GM18907 (cell line): ENCODE measurements at regions not wholly inside any gene's neighbourhood (a gene's known extent, or its start where the extent isn't known, plus 50 kb on each side); places are given as distances from the start of the nearest gene placed in this dataset.

Experiments
- ATAC-seq: cut with Tn5 transposase; IDR thresholded peaks from one replicate; pipeline ENCODE4 v1.9.1; 2021; ENCODE audit warnings: mild to moderate bottlenecking, moderate library complexity; ENCODE audit not compliant: unreplicated experiment

DNA sequence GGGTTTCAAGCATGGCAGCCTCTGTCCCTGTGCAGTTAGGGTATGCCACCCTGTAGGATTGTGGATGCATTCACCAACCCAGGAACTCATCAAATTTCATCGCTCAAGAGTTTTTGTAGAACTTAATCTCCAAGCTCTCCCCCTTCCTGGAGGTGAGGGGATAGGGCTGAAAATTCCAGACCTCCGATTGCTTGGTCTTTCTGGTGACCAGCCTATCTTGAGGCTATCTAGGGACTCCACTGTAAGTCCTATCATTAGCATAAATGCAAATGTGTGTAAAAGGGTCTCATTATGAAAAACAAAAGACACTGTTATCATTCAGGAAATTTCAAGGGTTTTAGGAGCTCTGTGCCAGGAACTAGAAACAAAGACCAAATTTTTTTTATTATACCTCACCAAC lies 244.0 kb downstream of the DUSP6 start:
- no peak for ATAC-seq

DNA sequence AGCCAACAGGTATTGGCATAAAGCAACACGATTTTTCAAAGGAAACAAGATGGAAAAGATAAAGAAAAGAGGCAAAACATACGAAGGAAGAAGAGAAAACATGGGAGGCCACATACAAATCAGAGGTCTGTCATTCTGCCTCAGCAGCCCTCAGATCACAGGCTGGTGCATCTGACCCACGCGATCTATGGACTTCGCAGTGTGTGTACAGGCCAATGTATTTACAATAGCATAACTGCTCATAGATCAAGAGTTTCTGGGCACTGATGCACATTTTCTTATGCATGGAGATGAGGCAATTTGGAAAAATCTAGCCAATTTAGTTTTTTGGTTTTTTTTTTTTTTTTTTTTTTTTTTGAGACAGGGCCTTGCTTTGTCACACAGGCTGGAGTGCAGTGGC lies 245.4 kb downstream of the DUSP6 start:
- ATAC-seq = no peak

DNA sequence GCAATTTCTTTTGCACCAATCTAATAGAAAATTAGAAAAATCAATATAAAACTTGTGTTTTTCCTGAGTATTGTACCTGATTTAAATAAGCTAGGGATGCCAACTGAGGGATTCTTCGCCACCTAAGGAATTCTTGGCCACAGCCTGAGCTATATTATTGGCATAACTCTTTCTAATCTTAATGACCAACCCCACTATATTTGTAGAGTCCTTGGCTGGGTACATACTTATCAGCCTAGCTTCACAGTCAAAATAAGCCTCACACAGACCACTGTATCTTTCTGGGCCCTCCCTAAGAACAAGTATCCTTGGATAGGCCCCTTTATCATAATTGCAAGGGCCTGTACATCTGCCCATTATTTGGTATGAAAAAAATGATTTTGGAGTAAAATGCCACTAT lies 247.1 kb downstream of the DUSP6 start:
- no peak for ATAC-seq

DNA sequence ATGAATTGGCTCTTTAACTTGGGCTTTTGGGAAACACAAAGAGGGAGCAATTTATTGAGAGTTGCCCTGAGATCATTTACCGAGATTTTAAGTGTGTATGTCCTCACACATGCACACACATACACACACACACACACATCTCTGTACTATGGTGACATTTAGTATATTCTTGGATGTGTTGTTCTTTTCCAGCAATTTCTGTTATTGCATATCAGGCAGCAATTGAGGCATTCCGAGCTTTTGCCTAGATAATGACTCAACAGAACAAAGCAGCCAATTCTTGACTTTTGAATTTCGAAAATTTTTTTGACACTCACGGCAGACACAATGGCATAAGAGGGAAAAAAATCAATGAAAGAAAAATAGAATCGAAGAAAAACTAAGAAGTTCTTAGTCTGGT lies 248.5 kb downstream of the DUSP6 start:
- ATAC-seq = no peak

DNA sequence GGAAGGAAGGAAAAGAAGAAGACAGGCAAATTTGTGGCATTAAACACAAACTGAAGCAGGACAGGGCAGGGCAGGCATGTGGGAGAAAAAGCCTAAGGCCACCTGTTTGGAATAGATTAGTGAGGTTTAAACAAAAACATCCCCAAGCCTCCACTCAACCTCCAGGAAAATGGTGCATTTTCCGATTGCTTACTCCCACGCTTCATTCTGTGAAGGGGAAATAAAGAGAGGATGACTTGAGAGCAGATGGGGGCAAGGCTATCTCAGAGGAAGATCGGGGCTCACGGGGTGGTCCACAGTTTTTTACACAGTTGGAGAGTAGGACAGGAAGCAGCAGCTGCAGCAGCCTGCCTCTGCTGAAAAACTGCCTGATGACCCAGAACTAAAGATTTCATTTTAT lies 250.9 kb downstream of the DUSP6 start:
- no peak for ATAC-seq

DNA sequence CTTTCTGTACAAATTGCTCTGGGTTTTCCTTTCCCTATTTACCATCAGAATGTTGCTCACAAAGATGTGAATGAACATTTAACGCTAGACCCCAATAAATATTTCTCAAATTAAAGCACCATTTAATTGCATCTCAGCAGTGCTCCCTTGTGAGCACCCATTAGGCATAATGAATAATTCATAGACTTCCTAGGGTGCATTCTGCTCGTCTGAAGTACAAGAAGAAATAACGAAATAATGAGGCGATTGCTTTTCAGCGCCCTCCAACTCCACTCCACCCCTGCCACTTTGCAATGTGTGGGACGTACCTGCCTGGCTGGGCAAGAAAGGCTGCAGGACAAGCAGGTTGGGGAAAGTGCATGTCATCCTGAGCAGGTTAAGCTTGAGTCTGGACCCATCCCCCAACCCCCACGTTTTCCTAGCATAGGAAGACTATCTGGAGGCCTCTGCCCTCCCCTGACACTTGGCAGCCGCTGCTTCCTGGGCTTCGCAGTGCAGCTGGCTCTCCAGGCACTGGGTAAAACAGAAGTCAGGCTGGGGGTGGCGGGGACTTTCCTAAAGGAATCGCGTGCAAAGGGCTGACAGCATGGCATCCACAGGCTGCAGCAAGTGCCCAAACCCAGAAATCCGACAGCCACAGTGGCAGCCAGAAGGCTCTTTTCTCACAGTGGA lies 253.7 kb downstream of the DUSP6 start:
- ATAC-seq = no peak

DNA sequence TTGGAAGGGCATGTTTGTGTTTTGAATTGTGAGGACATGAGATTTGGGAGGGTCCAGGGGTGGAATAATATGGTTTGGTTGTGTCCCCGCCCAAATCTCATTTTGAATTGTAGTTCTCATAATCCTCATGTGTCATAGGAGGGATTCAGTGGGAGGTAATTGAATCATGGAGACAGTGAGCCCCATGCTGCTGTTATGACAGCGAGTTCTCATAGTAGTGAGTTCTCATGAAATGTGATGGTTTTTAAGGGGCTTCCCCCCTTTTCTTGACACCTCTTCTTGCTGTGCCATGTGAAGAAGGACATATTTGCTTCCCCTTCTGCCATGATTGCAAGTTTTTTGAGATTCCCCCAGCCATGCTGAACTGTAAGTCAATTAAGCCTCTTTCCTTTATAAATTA lies 260.0 kb downstream of the DUSP6 start:
- no peak for ATAC-seq

DNA sequence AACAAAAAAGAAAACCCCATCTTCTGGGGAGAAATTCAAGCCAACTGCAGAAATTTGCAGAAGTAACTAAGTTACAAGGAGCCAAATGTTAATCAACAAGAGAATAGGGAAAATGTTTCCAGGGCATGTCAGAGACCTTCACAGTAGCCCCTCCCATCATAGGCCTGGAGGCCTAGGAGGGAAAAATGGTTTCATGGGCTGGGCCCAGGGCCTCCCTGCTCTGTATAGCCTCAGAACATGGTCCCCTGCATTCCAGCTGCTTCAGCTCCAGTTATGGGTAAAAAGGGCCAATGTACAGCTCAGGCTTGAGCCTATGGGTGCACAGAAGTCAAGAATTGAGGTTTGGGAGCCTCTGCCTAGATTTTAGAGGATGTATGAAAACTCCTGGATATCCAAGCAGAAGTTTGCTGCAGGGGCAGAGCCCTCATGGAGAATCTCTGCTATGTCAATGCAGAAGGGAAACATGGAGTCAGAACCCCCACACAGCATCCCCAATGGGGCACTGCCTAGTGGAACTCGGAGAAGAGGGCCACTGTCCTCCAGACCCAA lies 260.9 kb downstream of the DUSP6 start:
- ATAC-seq = no peak

DNA sequence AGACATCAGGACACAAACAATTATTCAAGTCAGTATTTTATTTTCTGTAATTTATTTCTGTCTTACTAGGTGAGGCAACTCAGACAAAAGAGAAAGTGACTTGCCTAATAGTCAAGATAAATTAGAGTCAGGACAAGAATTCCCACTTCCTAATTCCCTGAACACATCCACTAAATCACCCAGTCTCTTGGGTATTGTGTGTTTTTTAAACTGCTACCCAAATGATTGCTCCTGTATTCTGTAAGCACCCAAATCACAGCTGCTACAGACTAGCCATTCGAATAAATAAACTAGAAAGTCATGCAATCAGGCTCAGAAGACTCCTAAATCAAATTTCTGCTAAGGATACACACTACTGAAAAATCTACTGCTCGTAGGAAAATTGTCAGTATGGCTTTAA lies 263.0 kb downstream of the DUSP6 start:
- no peak for ATAC-seq

DNA sequence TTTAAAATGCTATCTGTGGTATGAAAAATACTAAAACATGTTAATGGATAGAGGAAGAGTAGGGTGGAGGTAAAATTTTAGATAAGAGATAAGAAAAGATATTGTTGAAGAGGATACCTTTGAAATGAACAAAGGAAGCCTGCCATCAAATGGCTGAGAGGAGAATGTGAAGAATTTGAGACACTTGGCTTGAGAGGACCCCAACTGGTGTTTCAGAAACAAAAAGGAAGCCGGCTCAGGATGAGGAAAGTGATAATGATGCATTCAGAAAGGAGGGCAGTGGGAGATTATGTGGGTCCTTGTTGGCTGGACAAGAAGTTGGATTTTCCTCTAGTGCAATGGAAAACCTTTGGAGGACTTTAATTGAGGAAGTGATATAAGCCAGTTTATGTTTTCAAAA lies 264.4 kb downstream of the DUSP6 start:
- no peak for ATAC-seq

DNA sequence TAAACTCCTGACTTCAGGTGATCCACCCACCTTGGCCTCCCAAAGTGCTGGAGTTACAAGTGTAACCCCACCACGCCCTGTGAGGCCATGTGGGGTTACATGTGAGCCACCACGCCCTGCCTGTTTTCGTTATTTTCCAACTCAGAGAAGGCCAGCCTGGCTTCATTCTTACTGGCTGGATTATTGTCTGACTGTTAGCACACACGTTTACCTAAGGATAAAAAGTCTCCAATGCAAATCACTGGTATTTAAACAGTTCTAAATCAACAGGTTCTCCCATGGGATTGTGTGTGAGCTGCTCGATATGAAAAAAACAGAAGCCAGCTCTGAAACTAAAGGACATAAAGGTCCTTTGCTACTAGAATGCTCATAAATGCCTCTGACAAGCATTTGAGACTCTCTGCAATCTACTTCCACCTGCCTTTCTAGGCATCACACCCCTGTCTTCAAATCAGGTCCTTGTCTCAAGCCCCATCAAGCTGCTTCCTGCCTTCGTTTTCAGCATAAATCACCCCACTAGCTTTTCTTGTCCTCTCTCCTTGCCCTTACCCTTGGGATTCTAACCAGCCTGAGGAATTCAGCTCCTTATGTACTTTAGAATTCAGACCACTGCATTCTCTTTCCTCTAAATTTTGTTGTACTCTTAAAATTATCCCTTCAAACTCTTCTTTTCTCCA lies 265.0 kb downstream of the DUSP6 start:
- ATAC-seq = no peak

DNA sequence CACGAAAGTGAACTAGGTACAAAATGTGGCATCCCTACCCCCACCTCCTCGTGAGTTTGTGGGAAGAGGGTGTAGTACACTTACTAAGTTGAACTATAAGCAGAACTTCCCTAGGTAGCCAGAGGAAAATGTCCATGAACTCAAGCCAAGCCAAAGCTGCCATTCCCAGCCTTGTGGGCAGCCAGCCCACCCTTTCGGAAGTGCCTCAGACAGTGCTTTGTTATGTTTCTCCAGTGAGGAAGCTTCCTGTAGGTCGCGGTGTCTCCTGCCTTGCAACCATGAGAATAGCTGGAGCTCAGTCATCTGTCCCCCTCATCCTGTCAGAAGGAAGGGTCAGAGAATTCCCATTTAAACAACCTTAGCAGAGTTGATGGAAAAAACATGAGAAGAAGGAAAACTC lies 266.9 kb downstream of the DUSP6 start:
- ATAC-seq = no peak

DNA sequence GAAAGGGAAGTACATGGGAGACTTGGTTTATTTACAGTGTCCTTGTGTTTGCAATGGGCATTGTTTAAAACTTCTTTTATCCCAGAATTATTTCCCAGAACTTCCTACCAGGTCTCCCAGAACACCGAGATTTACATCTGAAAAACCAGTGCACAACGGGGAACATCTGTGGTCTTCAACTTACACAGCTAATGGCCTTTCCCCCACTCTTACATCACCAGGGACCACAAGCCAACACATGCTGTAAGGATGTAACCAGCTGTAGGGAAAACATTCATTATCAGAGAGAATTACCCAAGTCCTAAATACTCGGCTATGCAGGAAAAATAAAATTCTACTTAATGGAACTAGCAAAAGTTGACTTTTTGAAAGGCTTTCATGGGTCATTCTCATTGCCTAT lies 267.6 kb downstream of the DUSP6 start:
- no peak for ATAC-seq

DNA sequence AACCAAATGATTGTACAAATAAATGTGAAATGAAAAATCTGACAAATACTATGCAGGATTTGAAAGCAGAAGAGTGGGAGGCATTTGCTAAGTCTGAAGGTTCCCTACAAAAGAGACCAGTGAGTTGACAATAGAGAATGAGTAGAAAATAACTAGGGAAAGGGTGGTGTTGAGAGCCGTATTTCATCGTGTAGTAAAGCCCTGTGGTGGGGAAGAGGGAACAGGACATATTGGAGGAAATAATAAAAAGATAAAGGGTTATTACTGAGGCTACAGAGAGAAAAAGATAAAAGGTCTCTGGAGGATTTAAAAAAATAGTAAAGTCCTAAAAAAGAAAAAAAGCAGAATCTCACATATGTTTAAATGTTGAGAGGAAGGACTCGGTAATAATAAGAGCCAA lies 268.8 kb downstream of the DUSP6 start:
- ATAC-seq = no peak

DNA sequence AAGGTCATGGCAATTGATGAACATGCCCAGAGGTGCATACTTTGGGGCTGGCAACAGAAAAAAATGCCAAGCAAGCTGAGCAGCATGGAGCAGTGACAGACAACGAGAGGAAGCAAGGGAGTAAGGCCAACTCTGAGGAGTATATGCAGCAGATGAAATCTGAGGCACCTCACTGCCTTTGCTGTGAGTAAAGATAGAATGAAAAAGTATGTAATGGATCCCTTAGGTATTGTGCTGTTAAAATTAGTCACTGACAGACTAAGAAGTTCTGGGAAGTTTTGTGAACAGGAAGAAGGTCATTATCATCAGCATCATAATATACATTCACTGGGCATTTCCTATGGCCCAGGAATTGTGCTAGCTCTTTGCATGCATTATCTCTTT lies 269.9 kb downstream of the DUSP6 start:
- no peak for ATAC-seq

DNA sequence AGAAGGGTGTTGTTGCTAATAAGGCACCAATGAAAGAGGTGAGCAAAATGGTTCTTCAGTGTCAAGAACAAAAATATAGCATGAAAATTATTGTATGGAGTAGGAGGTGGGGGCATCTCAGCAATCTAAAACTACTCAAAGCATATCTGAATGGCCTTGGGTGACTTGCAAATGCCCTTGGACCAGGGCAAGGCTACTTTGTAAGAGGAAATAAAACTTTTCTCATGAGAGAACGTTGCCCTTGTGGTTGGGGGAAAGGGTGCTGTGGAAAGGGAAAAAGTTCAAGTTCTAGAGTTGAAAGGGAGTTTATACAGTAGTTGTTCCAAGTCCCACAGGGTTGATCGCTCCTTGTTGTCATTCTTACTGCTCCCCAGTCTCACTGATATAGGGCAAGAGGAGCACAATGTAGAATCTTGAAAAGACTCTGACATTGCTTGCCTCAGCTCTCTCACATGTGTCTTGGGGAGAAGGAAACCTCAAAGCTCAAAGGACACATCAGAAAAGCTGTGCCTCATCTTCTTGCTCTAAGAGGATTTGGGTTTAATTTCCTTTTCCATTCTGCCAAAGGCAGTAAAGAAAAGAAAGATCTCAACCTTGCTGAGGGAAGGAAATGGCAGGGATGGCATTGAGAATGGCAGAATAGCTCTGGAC lies 270.5 kb downstream of the DUSP6 start:
- ATAC-seq = no peak

DNA sequence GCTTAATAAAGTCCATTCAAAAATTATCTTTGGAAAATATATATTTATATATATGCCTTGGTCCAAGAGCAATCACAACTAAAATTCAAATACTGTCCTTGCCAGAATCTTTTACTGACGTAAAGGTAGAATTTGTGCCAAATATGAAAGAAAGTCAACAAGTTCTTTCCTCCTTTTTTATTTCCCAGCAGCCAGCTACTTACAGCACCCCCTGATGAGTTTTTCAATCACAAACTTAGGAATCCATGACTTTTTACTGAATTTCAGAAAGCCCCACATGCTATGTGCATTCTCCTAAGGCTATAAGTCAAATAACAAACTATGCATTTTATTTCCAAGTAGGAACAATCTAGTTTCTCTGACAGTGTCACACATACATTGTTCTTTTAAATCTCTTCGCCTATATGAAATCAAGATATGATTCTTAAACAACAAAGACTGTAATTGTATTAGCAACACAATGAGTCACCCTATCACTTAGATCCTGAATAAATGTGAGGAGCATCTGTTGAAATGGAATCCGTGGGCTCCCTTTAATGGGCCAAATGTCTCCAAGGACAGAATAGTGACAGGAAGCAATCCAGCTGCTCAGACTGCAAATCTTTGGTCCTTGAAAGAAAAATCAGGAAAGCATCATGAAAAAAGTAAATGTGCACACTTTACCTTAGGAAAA lies 271.4 kb downstream of the DUSP6 start:
- no peak for ATAC-seq

DNA sequence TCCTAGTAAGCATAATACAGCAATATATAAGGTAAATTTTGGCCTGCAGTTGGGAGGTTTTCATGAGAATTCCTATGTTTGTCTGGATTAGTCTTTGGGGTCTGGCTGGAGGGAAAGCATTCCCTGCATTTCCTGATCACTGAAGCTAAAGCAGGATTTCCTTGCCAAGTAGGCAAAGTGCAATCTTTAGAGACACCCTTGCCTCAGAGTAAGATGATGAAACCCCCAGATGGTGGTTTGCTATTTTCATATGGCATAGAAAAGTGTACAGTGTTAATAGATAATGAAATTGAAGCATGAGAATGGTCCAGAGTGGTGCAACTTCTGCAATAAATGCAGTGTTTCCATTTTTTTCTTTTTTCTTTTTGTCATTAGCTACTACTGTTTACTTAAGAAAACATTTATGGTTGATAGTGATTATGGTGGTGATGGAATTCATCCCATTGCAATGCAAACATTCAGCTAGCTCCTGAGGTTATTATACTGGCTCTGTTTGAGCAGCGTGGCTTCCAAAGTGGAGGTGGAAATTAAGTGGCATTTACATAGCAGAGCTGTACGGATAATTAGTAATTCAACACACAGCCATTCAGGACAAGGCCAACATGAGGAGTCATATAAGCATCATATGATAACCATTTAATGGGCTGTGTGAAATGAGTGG lies 276.3 kb downstream of the DUSP6 start:
- no peak for ATAC-seq

DNA sequence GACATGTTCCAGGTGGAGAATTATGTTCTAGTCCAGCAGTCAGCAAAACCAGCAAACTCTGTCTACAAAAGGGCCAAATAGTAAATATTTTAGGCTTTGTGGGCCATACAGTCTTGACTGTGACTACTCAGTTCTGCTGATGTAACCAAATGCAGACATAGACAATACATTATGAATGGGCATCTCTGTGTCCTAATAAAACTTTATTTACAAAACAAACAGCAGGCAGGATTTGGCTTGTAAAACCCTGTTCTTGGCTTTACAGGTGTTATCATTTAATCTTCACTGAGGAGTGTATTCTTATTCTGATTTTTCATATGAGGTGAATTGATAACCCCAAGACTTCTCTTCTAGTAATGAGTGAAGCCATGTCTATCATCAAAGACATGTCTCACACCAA lies 278.6 kb downstream of the DUSP6 start:
- ATAC-seq = no peak

DNA sequence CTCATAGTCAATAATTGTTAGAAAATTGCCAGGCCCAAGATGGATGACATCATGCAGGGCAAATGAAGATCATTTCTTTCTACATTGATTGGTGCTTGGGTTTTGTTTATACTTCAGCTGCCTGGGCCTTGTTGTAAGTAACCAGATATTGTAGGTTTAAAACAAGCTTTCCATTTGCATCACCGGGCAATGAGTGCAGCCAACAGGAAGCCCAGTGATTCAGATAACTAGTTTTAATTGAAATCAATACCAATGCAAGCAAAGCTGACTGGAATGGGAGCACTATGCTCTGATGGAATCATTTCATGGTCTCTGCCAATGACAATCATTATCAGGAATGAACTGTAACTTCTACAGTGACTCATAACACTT lies 279.3 kb downstream of the DUSP6 start:
- no peak for ATAC-seq
